D721Med (cell line): ENCODE measurements at regions not wholly inside any gene's neighbourhood (a gene's known extent, or its start where the extent isn't known, plus 50 kb on each side); places are given as distances from the start of the nearest gene placed in this dataset.
"Not testable (repeated sequence)": the region's sequence is repeated elsewhere in the genome, so short reads cannot be mapped to it uniquely, and the experiment has no call there.

ENCODE experiments used
- DNase-seq: peaks from one replicate; pipeline ENCODE4 v3.0.0; 2011; ENCODE audit warnings: low spot score; ENCODE audit not compliant: insufficient read length
- FAIRE-seq: peaks from 2 replicates; lab custom pipeline; 2011; peaks lifted over from hg19 to GRCh38; lab: Jason Lieb, UNC
- TF ChIP-seq, protein P1 (sequence below): IDR thresholded peaks from 2 replicates; pipeline ENCODE4 v1.5.1; 2012; ENCODE audit warnings: mild to moderate bottlenecking, control low read depth; ENCODE audit not compliant: insufficient read depth; ENCODE audit errors: missing control alignments

DNA sequence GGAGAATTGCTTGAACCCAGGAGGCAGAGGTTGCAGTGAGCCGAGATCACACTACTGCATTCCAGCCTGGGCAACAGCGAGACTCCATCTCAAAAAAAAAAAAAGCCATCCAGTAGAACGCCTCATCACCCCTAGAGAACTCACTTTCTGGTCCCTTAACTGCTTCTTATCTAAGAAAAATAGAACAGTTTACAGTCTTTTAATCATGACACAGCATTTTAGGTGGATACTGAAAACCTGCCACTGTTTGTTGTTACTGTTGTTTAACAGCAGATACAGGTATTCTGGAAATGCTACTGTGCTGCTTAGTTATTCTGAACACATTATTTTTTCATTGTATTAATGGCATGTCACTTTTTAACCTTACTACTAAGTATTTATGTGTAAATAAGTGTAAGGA lies 624.3 kb upstream of the GHITM start:
- TF ChIP-seq, protein P1, sequence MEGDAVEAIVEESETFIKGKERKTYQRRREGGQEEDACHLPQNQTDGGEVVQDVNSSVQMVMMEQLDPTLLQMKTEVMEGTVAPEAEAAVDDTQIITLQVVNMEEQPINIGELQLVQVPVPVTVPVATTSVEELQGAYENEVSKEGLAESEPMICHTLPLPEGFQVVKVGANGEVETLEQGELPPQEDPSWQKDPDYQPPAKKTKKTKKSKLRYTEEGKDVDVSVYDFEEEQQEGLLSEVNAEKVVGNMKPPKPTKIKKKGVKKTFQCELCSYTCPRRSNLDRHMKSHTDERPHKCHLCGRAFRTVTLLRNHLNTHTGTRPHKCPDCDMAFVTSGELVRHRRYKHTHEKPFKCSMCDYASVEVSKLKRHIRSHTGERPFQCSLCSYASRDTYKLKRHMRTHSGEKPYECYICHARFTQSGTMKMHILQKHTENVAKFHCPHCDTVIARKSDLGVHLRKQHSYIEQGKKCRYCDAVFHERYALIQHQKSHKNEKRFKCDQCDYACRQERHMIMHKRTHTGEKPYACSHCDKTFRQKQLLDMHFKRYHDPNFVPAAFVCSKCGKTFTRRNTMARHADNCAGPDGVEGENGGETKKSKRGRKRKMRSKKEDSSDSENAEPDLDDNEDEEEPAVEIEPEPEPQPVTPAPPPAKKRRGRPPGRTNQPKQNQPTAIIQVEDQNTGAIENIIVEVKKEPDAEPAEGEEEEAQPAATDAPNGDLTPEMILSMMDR: no peak
- FAIRE-seq (no peak), DNase-seq (no peak)

DNA sequence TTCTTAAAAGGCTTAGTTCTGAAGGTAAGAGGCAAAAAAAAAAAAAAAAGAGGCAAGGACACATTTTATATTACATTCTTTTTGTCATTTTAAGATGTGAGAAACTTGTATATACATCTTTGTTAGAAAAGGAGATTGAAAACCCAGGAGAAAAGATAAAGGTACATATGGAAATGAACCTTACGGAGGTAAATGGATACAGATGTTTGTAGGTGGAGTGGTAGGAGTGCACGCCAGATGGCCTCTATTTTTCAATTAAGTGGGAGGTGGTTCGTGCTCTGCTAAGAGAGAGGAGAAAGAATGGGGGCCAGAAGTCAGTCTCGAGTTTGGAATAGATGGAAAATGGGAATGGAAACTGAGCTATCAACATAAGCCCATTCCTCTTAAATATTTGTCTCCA lies 622.5 kb upstream of the GHITM start:
- TF ChIP-seq, protein P1: no peak
- no peak for DNase-seq
- FAIRE-seq: no peak

DNA sequence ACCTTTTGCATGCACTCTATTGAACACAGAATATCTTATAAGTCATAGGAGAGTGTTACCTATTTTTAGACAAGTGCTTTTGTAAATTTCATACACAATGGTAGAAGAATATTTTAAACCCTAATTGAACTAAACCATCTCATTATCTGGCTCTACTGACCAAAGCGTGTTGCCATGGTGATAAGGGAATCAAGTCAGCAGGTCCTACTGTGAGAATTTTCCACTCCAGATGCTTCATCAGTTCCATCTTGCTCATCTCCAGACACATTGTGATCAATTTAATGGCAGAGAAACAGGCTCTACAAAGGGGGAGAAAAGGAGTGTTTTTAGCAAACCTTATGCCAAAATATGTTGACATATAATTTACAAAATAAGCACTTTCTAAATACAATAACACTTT lies 621.9 kb upstream of the GHITM start:
- no peak for DNase-seq
- TF ChIP-seq, protein P1: no peak
- FAIRE-seq: no peak

DNA sequence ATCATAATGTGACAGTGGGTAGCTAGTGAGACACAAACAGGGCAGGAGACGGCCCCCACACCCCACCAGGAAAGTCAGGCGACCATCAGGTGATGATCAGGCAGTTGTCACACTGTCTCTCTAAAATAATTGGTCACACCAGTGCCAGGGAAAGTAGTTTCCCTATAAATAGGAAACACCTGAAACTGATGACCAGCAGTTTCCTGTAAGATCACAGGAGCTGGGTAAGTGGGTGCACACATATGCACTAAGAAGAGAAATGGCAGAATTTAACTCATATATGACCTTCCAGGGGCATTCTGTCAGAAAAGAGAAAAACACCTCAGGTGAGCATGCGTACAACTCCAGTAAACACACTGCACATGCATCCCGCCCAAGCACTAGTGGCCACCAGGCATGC lies 620.5 kb upstream of the GHITM start:
- TF ChIP-seq, protein P1: no peak
- no peak for DNase-seq
- no peak for FAIRE-seq

DNA sequence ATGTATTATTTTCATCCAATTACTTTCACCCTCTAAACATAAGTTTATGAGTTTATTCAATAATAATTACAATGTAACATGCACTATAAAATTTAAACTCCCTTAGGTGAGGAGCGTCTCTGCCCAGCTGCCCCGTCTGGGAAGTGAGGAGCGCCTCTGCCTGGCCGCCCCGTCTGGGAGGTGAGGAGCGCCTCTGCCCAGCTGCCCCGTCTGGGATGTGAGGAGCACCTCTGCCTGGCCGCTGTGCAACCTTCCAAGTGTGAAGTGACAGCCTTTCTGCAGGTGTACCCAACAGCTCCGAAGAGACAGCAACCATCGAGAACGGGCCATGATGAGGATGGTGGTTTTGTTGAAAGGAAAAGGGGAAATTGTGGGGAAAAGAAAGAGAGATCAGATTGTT lies 618.9 kb upstream of the GHITM start:
- not testable (repeated sequence) for FAIRE-seq, DNase-seq

DNA sequence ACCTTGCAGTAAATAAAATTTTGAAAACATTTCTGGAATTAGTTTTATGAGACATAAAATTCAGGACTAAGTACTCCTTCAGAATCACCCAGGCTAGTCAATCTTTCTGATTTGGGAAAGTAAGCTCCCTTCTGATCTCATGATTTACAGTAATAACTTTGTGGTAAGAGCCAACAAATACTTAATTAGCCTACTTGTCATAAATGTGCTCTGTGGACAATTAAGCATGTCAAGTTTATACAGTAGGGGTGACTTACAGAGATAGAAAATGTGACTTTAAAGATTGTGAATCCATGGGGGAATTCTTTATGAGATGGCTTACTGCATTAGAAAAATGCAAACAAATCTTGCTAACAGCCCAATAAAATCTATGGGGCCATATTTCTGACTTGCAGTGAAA lies 616.9 kb upstream of the GHITM start:
- TF ChIP-seq, protein P1: no peak
- DNase-seq: no peak
- no peak for FAIRE-seq

DNA sequence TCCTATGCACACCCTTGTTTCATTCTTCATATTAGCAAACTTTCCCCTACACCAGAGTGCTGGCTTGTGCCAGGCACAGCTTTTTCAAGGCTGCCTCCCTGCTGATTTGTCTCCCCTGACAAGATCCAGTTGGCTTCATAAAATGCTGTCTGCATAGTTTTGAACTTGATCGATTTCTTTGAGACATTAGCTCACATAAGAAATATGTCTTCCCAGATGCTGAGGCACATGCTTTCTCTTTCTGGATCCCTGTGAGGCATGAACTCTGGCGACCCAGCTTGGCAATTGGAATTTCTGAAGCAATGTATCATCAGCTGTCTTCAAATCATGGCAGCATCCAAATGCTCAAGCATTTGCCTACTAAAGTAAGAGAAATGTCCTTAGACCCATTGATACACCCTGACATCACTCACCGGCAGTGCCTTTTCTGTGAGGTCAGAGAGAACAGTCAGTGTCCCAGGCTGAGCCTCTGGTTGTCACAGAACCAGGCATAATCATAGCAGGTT lies 616.4 kb upstream of the GHITM start:
- FAIRE-seq (no peak), DNase-seq (no peak)
- TF ChIP-seq, protein P1: no peak

DNA sequence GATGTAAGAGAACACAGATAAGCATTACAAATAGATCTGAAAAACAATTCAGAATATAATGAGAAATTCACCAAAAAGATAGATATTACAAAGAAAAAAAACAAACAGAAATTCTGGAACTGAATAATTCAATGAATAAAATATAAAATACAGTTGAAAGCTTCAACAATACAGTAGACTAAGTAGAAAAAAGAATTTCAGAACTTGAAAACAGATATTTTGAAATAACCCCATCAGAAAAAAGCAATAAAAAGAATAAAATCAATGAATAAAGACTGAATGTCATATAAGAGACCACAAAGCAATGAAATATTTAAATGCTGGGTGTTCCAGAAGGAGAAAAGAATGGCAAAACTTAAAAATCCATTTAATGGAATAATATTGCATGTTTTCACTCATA lies 611.4 kb upstream of the GHITM start:
- no peak for FAIRE-seq
- TF ChIP-seq, protein P1: no peak
- DNase-seq: no peak
